VCaP (cell line): ENCODE measurements at regions not wholly inside any gene's neighbourhood (a gene's known extent, or its start where the extent isn't known, plus 50 kb on each side); places are given as distances from the start of the nearest gene placed in this dataset.
"Not testable (repeated sequence)": the region's sequence is repeated elsewhere in the genome, so short reads cannot be mapped to it uniquely, and the experiment has no call there.

Experiments
- H3K27ac ChIP-seq: fragments of 450-650 bp; 2 replicates; pipeline ENCODE4 v1.5.1; 2017
- TF ChIP-seq, protein P1 (sequence below): fragments of 450-650 bp; conservative IDR thresholded peaks from 2 replicates; pipeline ENCODE4 v1.5.1; 2017; ENCODE audit warnings: mild to moderate bottlenecking, moderate library complexity

DNA sequence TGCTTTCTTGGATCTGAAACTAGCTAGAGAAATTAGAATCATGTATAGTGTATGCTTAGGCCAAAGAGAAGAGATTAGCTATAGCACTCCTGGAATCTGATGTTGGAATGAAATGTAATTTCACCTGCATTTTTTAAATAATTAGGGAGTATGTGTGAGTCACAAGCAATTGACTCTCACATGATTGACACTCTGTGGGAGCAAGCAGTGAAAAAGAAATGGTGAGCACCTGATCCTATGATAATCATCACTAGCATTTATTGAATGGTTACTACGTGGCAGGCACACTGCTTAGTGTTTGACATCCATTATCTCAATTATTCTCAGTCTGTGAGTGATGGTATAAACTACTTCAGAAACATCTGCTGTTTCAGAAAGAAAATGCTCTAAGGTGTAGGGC, 176.6 kb downstream of the NRIP1 start:
- TF ChIP-seq, protein P1, sequence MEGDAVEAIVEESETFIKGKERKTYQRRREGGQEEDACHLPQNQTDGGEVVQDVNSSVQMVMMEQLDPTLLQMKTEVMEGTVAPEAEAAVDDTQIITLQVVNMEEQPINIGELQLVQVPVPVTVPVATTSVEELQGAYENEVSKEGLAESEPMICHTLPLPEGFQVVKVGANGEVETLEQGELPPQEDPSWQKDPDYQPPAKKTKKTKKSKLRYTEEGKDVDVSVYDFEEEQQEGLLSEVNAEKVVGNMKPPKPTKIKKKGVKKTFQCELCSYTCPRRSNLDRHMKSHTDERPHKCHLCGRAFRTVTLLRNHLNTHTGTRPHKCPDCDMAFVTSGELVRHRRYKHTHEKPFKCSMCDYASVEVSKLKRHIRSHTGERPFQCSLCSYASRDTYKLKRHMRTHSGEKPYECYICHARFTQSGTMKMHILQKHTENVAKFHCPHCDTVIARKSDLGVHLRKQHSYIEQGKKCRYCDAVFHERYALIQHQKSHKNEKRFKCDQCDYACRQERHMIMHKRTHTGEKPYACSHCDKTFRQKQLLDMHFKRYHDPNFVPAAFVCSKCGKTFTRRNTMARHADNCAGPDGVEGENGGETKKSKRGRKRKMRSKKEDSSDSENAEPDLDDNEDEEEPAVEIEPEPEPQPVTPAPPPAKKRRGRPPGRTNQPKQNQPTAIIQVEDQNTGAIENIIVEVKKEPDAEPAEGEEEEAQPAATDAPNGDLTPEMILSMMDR: no peak
- no peak overlapping the region for H3K27ac ChIP-seq

DNA sequence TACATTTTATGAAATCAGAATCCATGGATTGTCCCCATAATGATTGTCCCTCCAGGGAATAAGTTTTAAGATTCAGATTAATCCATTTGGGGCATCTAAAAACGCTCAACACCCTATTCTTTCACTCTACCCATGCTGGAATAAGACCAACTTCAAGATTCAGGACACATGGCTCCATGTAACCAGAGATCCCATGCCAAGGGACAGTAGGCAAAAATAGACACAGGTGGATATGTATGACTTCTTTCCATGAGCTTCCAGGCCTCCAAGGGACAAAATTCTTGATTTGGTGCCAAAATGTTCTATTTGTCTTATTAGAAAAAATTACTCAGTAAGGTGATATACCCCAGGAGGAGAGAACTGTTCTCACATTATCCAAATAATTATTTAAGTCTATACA, 178.8 kb downstream of the NRIP1 start:
- H3K27ac ChIP-seq: no peak overlapping the region
- TF ChIP-seq, protein P1: no peak

DNA sequence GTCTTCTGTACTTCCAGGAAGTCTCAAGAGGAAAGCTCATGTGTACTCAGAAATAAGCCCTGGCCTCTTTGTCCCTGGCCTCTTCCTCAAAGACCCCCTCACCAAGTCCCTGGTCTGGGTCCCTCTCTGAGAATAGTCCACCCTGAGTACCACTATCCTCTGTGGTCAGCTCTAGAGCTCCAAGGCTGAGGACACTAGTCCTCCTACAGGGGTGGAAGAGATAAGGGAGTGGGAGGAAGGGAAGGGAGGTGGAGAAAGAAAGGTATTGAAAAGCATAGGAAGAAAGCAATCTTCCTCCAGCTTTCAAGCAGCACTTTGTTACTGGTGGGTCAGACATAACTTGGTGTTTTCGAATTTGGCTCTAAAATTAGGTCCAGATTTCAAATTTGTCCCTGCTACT, 181.4 kb downstream of the NRIP1 start:
- TF ChIP-seq, protein P1: no peak
- H3K27ac ChIP-seq: no peak overlapping the region

DNA sequence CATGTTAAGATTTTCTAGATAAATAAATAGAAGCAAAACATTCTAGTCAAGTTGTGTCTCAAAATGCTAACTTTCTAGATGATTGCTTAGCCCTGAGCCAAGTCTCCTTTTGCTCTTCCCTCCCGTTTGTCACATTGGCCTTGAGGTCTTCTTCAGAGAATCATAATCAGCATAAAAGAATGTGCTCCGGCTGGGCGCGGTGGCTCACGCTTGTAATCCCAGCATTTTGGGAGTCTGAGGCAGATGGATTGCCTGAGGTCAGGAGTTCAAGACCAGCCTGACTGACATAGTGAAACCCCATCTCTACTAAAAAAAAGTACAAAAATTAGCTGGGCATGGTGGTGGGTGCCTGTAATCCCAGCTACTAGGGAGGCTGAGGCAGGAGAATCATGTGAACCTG, 182.3 kb downstream of the NRIP1 start:
- not testable (repeated sequence) for H3K27ac ChIP-seq

DNA sequence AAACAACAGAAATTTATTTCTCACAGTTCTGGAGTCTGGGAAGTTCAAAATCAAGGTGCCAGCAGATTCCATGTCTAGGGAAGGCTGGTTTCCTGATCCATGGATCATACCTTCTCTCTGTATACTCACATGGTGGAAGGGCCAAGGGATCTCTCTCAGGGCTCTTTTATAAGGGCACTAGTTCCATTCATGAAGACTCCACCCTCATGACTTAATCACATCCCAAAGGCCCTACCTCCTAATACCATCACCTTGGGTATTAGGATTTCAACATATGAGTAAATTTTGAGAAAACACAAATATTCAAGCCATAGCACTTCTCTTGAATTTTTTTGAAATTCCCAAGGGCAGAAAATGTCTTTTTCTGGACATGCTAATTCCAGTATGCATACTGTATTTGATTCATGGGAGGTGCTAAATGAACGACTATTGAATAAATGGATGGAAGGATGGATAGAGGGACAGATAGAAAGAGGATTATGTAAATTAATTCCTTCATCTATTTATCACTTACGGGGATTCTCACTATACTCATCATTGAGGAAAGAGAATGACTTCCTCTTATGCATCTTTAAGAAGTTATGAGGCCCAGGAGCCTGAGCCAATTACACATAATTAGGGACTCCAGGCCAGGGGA, 182.8 kb downstream of the NRIP1 start:
- TF ChIP-seq, protein P1: no peak
- no peak overlapping the region for H3K27ac ChIP-seq

DNA sequence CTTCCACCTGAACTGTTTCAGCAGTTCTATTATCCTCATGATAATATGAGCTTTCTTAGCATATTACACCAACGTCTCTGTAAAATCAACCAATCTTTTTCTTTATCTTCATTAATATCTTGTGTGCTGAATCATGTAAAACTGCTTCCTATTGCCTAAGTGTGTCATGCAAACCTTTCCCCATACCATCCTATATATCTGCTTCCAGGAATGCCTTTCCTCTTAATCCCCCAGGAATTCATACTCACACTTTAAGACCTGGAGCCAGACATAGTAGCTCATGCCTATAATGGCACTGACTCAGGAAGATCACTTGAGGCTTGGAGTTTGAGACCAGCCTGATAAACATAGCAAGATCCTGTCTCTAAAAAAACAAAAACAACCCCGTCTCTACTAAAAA, 183.9 kb downstream of the NRIP1 start:
- no peak overlapping the region for H3K27ac ChIP-seq

DNA sequence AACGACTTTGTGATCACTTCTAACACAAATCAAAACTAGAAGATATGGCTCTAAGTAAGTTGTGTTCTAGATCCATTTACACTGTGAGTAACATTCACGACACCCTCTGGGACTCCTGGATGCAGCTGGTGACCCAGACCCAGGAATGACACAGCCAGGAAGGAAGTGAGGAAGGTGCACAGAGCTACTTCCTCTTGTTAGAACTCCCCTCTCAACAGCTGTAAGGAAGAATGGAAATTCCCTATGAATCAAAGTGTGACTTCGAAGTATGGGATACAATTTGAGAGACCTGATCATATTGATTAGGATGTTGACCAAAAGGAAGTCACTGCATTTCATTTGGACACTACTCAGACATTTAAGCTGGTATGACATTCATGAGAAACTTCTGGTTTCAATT, 185.3 kb downstream of the NRIP1 start:
- H3K27ac ChIP-seq: peak overlapping the region; percentile 53
- TF ChIP-seq, protein P1: no peak

More for the DNA sequence above, 183.9 kb downstream of the NRIP1 start:
- TF ChIP-seq, protein P1: no peak

DNA sequence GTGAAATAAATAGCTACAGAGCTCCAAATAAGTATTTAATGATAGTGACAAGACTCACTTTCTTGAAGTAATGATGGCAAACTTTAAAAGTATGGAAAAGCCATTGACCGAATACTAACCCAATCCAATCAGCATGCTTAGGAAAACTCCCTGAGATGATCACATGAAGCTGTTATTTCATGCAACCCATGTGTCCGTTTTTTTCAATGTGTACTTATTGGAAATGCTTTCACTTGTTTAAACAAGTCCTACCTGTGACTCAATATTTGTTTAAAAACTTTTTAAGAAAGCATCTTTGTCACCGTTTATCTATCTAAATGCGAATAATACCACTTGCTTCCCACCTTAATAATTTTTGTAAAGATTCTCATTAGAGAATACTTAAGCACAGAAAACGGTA, 185.8 kb downstream of the NRIP1 start:
- peak overlapping the region; percentile 53 for H3K27ac ChIP-seq

More for the DNA sequence above, 185.8 kb downstream of the NRIP1 start:
- TF ChIP-seq, protein P1: no peak
